Testis (tissue), 2 donors: ENCODE measurements at regions not wholly inside any gene's neighbourhood (a gene's known extent, or its start where the extent isn't known, plus 50 kb on each side); places are given as distances from the start of the nearest gene placed in this dataset.

Experiments used
- CTCF ChIP-seq, 3 experiments: fragments of 450-650 bp in 2 of 3; fragments of 200-600 bp in 1 of 3; sonication (generic) in 1 of 3; IDR thresholded peaks; one replicate each; pipeline ENCODE4 v1.5.1; 2016 to 2019; ENCODE audit warnings: antibody characterized with exemption in 3 of 3, mild to moderate bottlenecking in 2 of 3, moderate library complexity in 1 of 3
- POLR2A ChIP-seq: fragments of 450-650 bp; IDR thresholded peaks from one replicate; pipeline ENCODE4 v1.6.1; 2017; ENCODE audit warnings: antibody characterized with exemption, mild to moderate bottlenecking, moderate library complexity

GRCh38 chr6:91608428-91608827, 1021.6 kb upstream of the MAP3K7 start:
- TF ChIP-seq CTCF (IDR thresholded peaks at IDR 0.05) (no peak), POLR2A (no peak)
